Neural progenitor cell (in vitro differentiated cells): ENCODE measurements at regions not wholly inside any gene's neighbourhood (a gene's known extent, or its start where the extent isn't known, plus 50 kb on each side); places are given as distances from the start of the nearest gene placed in this dataset.

ENCODE experiments used
- EZH2 ChIP-seq: fragments of 200-600 bp; sonication (generic); IDR thresholded peaks from 2 replicates; pipeline ENCODE4 v1.6.1; 2017; ENCODE audit warnings: antibody characterized with exemption, mild to moderate bottlenecking, moderate library complexity
- TF ChIP-seq, protein P1 (sequence below): fragments of 200-600 bp; sonication (generic); IDR thresholded peaks from 2 replicates; pipeline ENCODE4 v1.5.1; 2017; ENCODE audit warnings: antibody characterized with exemption, mild to moderate bottlenecking

- TF ChIP-seq, protein P1, sequence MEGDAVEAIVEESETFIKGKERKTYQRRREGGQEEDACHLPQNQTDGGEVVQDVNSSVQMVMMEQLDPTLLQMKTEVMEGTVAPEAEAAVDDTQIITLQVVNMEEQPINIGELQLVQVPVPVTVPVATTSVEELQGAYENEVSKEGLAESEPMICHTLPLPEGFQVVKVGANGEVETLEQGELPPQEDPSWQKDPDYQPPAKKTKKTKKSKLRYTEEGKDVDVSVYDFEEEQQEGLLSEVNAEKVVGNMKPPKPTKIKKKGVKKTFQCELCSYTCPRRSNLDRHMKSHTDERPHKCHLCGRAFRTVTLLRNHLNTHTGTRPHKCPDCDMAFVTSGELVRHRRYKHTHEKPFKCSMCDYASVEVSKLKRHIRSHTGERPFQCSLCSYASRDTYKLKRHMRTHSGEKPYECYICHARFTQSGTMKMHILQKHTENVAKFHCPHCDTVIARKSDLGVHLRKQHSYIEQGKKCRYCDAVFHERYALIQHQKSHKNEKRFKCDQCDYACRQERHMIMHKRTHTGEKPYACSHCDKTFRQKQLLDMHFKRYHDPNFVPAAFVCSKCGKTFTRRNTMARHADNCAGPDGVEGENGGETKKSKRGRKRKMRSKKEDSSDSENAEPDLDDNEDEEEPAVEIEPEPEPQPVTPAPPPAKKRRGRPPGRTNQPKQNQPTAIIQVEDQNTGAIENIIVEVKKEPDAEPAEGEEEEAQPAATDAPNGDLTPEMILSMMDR, result no peak
- no peak for TF ChIP-seq EZH2
Measured at GRCh38 chr16:65334081-65334480, 212.2 kb upstream of the CDH11 start.
